Vagina (tissue), 2 donors: ENCODE measurements at regions not wholly inside any gene's neighbourhood (a gene's known extent, or its start where the extent isn't known, plus 50 kb on each side); places are given as distances from the start of the nearest gene placed in this dataset.

Source experiments
- DNase-seq, 2 donors: peaks; one replicate each; pipeline ENCODE4 v3.0.0-alpha.2; 2017; ENCODE audit errors: extremely low spot score in 2 of 2
- H3K27ac ChIP-seq: fragments of 200-600 bp; sonication (generic); one replicate; pipeline ENCODE4 v1.5.1; 2019
- H3K27me3 ChIP-seq: fragments of 200-600 bp; sonication (generic); one replicate; pipeline ENCODE4 v1.5.1; 2019
- H3K36me3 ChIP-seq, 2 donors: fragments of 200-600 bp; sonication (generic); one replicate each; pipeline ENCODE4 v1.5.1; 2017 to 2019
- H3K4me1 ChIP-seq: fragments of 200-600 bp; sonication (generic); one replicate; pipeline ENCODE4 v1.5.1; 2019
- H3K4me3 ChIP-seq, 2 donors: fragments of 200-600 bp; sonication (generic); 1 replicate in 1 of 2; 2 replicates in 1 of 2; pipeline ENCODE4 v1.5.1; 2016 to 2019
- H3K9me3 ChIP-seq: fragments of 200-600 bp; sonication (generic); one replicate; pipeline ENCODE4 v1.5.1; 2019
- POLR2A ChIP-seq, 2 donors: fragments of 450-650 bp; IDR thresholded peaks; one replicate each; pipeline ENCODE4 v1.6.1; 2017; ENCODE audit warnings: antibody characterized with exemption in 2 of 2, mild to moderate bottlenecking in 2 of 2, moderate library complexity in 2 of 2
- POLR2AphosphoS5 ChIP-seq, 2 donors: sonication (generic); formaldehyde crosslinking; IDR thresholded peaks; one replicate each; pipeline ENCODE4 v1.9.0; 2017; ENCODE audit warnings: antibody characterized with exemption in 2 of 2, mild to moderate bottlenecking in 2 of 2, low read depth in 1 of 2; ENCODE audit not compliant: insufficient read depth in 1 of 2
- intact Hi-C: fragments of 100-400 bp; cut with DNase I; formaldehyde crosslinking; loops from one replicate; pipeline ENCODE4 v1.15.1; 2023
- TF ChIP-seq, protein P1 (sequence below), 3 experiments: fragments of 450-650 bp in 2 of 3; fragments of 200-600 bp in 1 of 3; sonication (generic) in 1 of 3; IDR thresholded peaks; one replicate each; pipeline ENCODE4 v1.5.1; 2017 to 2019; ENCODE audit warnings: antibody characterized with exemption in 3 of 3, mild to moderate bottlenecking in 2 of 3, moderate library complexity in 2 of 3

DNA sequence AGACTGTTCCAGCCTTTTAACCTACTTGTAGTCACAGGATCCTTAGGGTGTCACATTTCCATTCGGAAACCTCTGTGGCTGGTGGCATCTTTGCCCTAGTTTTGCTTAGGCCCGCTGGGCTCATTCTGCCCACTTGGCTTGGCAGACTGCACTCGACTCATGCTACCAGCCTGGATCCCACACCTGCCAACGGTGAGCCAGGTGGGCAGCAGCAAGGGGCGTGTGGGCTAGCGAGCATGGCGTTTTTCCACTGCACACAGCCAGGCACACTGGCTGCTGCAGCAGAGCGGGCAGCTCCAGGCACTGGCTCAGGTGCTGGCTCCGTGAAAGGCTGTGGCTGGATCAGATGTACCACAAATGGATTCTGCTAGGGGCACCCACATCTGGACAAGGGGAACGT is 838.2 kb downstream of the SLITRK6 start:
- Histone ChIP-seq H3K9me3 (no peaks in the 10 kb centered on the region), H3K4me3 (no peak overlapping the region), H3K27me3 (no peaks in the 10 kb centered on the region), H3K27ac (no peak overlapping the region), H3K36me3 (no peaks in the 10 kb centered on the region), H3K4me1 (no peaks in the 10 kb centered on the region)
- intact Hi-C loops, result no loop called here
- no peak for DNase-seq
- no peak for TF ChIP-seq POLR2A (IDR thresholded peaks at IDR 0.05)
- TF ChIP-seq, protein P1, sequence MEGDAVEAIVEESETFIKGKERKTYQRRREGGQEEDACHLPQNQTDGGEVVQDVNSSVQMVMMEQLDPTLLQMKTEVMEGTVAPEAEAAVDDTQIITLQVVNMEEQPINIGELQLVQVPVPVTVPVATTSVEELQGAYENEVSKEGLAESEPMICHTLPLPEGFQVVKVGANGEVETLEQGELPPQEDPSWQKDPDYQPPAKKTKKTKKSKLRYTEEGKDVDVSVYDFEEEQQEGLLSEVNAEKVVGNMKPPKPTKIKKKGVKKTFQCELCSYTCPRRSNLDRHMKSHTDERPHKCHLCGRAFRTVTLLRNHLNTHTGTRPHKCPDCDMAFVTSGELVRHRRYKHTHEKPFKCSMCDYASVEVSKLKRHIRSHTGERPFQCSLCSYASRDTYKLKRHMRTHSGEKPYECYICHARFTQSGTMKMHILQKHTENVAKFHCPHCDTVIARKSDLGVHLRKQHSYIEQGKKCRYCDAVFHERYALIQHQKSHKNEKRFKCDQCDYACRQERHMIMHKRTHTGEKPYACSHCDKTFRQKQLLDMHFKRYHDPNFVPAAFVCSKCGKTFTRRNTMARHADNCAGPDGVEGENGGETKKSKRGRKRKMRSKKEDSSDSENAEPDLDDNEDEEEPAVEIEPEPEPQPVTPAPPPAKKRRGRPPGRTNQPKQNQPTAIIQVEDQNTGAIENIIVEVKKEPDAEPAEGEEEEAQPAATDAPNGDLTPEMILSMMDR (IDR thresholded peaks at IDR 0.05), result no peak
- no peak for TF ChIP-seq POLR2AphosphoS5 (IDR thresholded peaks at IDR 0.05; ENCODE audit: insufficient read depth in 1 of 2, low read depth in 1 of 2)

DNA sequence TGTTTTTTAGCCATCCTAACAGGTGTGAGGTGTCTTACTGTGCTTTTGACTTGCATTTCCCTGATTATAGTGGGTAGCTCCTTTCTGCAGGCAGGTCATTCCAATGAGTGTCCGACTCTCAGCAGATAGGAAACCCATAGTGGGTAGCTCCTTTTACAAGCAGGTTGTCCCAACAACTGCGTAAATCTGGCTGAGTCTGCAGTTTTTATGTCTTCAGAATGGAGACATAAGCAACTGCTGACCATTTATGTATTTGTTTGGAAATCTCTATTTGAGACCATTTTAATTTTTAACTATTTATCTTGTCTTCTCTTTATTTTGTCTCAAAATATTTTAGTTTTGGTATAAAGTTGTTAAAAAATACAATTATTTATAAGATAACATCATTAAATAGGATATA is 839.4 kb downstream of the SLITRK6 start:
- H3K4me1 ChIP-seq, result no peaks in the 10 kb centered on the region
- TF ChIP-seq POLR2AphosphoS5 (IDR thresholded peaks at IDR 0.05; ENCODE audit: insufficient read depth in 1 of 2, low read depth in 1 of 2) (no peak), POLR2A (IDR thresholded peaks at IDR 0.05) (no peak)
- TF ChIP-seq, protein P1 (IDR thresholded peaks at IDR 0.05), result no peak
- H3K27ac ChIP-seq, result no peak overlapping the region
- no peaks in the 10 kb centered on the region for H3K27me3 ChIP-seq
- no peaks in the 10 kb centered on the region for H3K9me3 ChIP-seq
- H3K4me3 ChIP-seq, result no peak overlapping the region
- intact Hi-C loops, result no loop called here
- H3K36me3 ChIP-seq, result no peaks in the 10 kb centered on the region
- no peak for DNase-seq

DNA sequence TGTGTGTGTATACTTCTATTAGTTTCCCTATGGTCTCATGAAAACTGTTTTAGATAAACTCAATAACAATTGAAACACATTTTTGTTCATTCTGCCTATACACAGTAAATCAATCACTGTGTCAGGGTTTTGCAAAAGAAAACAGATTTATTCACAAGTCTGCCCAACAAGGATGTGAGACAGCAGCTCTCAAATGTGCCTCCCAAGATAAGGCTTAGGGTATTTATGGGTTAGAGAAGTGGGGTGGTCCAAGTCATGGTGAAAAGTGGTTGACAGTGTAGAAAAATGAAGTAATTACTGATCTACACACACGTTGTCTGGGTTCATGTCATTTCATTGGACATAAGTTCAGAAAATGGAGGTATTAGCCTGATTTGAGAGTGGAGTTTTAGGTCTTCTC is 844.6 kb downstream of the SLITRK6 start:
- no peak for DNase-seq
- intact Hi-C loops, result no loop called here
- Histone ChIP-seq H3K9me3 (no peaks in the 10 kb centered on the region), H3K4me3 (no peak overlapping the region), H3K4me1 (no peaks in the 10 kb centered on the region), H3K27me3 (no peaks in the 10 kb centered on the region), H3K36me3 (no peaks in the 10 kb centered on the region), H3K27ac (no peak overlapping the region)
- TF ChIP-seq, protein P1 (IDR thresholded peaks at IDR 0.05), result no peak
- TF ChIP-seq POLR2AphosphoS5 (IDR thresholded peaks at IDR 0.05; ENCODE audit: insufficient read depth in 1 of 2, low read depth in 1 of 2), result no peak
- no peak for TF ChIP-seq POLR2A (IDR thresholded peaks at IDR 0.05)

DNA sequence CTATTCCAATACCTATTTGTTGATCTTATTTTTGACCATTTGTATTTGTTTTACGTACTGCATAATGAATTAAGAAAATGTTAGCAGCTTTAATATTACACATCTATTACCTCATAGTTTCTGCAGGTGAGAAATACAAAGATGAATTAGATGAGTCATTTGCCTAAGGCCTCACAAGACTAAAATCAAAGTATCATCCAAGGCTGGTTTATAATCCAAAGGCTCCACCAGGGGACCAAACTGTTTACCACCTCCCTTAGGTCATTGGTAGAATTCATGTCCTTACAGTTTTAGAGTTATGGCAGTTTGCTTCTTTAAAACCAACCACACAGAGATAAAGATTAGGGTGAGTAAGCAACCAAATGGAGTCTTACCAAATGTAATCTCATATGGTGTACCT is 848.1 kb downstream of the SLITRK6 start:
- no peaks in the 10 kb centered on the region for H3K36me3 ChIP-seq
- H3K9me3 ChIP-seq, result no peaks in the 10 kb centered on the region
- intact Hi-C loops, result no loop called here
- TF ChIP-seq, protein P1 (IDR thresholded peaks at IDR 0.05), result no peak
- TF ChIP-seq POLR2A (IDR thresholded peaks at IDR 0.05), result no peak
- TF ChIP-seq POLR2AphosphoS5 (IDR thresholded peaks at IDR 0.05; ENCODE audit: insufficient read depth in 1 of 2, low read depth in 1 of 2), result no peak
- DNase-seq, result no peak
- H3K27ac ChIP-seq, result no peak overlapping the region
- H3K4me1 ChIP-seq, result no peaks in the 10 kb centered on the region
- H3K27me3 ChIP-seq, result no peaks in the 10 kb centered on the region
- no peak overlapping the region for H3K4me3 ChIP-seq

DNA sequence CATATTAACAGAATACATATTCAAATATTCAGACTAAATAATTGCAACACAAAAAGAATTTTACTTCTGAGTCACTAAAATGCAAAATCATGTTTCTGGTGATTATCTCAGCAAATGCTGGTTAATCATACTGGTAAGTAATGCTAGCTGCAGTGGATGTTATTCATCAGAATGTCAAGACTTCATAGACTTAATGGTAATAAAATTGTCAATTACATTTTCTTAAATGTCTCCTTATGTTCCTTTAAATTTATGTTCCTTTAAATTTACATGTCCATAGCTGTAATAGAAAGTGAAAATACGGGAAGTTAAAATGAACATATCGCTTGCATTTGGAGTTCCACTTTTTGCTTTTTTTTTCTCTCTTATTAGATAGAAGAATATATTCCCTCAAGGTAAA is 853.0 kb downstream of the SLITRK6 start:
- H3K27ac ChIP-seq, result no peak overlapping the region
- H3K9me3 ChIP-seq, result no peaks in the 10 kb centered on the region
- no peaks in the 10 kb centered on the region for H3K36me3 ChIP-seq
- no peak for DNase-seq
- H3K4me1 ChIP-seq, result no peaks in the 10 kb centered on the region
- intact Hi-C loops, result loop anchor here (10.0 kb wide), 1 partner anchor 1861 kb away; no protein-coding TSS in a partner anchor
- no peaks in the 10 kb centered on the region for H3K27me3 ChIP-seq
- H3K4me3 ChIP-seq, result no peak overlapping the region
- TF ChIP-seq, protein P1 (IDR thresholded peaks at IDR 0.05), result no peak
- no peak for TF ChIP-seq POLR2AphosphoS5 (IDR thresholded peaks at IDR 0.05; ENCODE audit: insufficient read depth in 1 of 2, low read depth in 1 of 2)
- TF ChIP-seq POLR2A (IDR thresholded peaks at IDR 0.05), result no peak
